DND-41 (cell line): ENCODE measurements at regions not wholly inside any gene's neighbourhood (a gene's known extent, or its start where the extent isn't known, plus 50 kb on each side); places are given as distances from the start of the nearest gene placed in this dataset.

Source experiments
- CTCF ChIP-seq: IDR thresholded peaks from 2 replicates; pipeline ENCODE4 v1.5.1; 2012; ENCODE audit warnings: borderline replicate concordance, low read length, moderate library complexity, mild to moderate bottlenecking; ENCODE audit not compliant: poor library complexity, severe bottlenecking; ENCODE audit errors: extremely low read depth
- EZH2 ChIP-seq: IDR thresholded peaks from 3 replicates; pipeline ENCODE4 v1.6.1; 2012; ENCODE audit warnings: borderline replicate concordance, low read depth, mild to moderate bottlenecking, moderate library complexity, low read length, inconsistent platforms; ENCODE audit not compliant: severe bottlenecking

GRCh38 chr9:88833946-88834345 is 157.3 kb upstream of the S1PR3 start:
- no peak for TF ChIP-seq EZH2
- no peak for TF ChIP-seq CTCF
